GM06990 (cell line): ENCODE measurements at regions not wholly inside any gene's neighbourhood (a gene's known extent, or its start where the extent isn't known, plus 50 kb on each side); places are given as distances from the start of the nearest gene placed in this dataset.

Experiments
- DNase-seq: peaks from one replicate; pipeline ENCODE4 v3.0.0-alpha.2; 2011; ENCODE audit not compliant: insufficient read length; ENCODE audit errors: extremely low read depth
- H3K27me3 ChIP-seq: replicated peaks from 2 replicates; pipeline ENCODE4 v1.6.0; 2011; ENCODE audit warnings: low read length; ENCODE audit not compliant: control insufficient read depth, insufficient read depth
- H3K36me3 ChIP-seq: 2 replicates; pipeline ENCODE4 v1.5.1; 2011; ENCODE audit warnings: low read length; ENCODE audit not compliant: control insufficient read depth, insufficient read depth
- H3K4me3 ChIP-seq: replicated peaks from 2 replicates; pipeline ENCODE4 v1.5.1; 2011; ENCODE audit warnings: low read depth, mild to moderate bottlenecking, control low read depth, low read length
- TF ChIP-seq, protein P1 (sequence below): IDR thresholded peaks from 2 replicates; pipeline ENCODE4 v1.5.1; 2011; ENCODE audit warnings: low read length, control low read depth, mild to moderate bottlenecking, inconsistent platforms; ENCODE audit not compliant: insufficient read depth, poor library complexity, severe bottlenecking

DNA sequence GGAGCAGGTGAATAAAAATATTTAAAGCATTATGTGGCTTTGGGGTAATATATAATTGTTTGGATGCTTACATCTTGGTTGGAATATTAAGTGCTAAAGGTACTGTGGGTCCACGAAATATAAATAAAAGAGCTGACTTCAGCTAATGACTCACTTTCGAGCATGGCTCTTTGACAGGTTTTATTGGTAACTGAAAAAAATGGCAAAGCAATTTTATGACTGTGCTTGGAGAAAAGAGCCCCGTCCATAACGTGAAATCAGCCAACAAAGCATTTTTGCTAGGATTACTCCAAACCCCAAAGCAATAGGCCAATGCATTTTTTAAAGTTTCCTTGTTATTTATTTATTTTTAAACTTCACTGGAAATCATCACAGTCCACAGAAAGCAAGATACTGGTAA, 397.2 kb upstream of the CDH19 start:
- no peak overlapping the region for H3K4me3 ChIP-seq
- no peaks in the 10 kb centered on the region for H3K36me3 ChIP-seq
- TF ChIP-seq, protein P1, sequence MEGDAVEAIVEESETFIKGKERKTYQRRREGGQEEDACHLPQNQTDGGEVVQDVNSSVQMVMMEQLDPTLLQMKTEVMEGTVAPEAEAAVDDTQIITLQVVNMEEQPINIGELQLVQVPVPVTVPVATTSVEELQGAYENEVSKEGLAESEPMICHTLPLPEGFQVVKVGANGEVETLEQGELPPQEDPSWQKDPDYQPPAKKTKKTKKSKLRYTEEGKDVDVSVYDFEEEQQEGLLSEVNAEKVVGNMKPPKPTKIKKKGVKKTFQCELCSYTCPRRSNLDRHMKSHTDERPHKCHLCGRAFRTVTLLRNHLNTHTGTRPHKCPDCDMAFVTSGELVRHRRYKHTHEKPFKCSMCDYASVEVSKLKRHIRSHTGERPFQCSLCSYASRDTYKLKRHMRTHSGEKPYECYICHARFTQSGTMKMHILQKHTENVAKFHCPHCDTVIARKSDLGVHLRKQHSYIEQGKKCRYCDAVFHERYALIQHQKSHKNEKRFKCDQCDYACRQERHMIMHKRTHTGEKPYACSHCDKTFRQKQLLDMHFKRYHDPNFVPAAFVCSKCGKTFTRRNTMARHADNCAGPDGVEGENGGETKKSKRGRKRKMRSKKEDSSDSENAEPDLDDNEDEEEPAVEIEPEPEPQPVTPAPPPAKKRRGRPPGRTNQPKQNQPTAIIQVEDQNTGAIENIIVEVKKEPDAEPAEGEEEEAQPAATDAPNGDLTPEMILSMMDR, result no peak
- no peaks in the 10 kb centered on the region for H3K27me3 ChIP-seq
- no peak for DNase-seq

DNA sequence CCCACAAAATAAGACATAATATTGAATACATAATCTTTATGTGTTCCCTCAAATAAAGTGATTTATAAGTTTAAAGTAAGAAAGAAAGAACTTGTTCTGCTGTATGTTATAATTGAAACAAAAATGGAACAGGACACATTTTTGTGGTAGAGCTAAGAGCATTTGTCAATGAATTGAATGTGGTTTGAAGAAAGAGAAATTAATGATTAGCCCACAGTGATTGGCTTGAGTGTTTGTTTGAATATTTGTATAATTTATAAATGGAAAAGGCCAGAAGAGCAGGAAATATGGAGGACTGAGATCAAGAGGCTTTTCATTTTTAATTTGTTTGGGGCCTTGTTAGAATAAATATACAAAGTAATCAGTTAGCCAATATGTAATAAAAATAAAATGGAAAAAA, 395.1 kb upstream of the CDH19 start:
- TF ChIP-seq, protein P1, result no peak
- Histone ChIP-seq H3K4me3 (no peak overlapping the region), H3K27me3 (no peaks in the 10 kb centered on the region), H3K36me3 (no peaks in the 10 kb centered on the region)
- no peak for DNase-seq

DNA sequence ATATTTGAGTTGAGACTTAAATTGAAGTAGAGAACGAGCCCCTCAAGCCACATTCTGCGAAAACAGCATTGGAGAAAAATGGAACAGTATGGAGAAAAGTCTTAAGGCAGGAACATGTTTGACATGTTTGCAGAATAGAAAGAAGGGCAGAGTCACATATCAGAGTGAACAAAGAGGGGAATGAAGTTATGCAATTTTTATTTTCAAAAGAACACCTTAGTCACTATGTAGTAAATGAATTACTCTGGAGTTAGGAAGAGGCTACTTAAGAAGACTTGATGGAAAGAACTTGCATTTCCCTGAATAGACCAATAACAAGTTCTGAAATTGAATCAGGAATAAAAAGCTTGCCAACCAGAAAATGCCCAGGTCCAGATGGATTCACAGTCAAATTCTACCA, 391.4 kb upstream of the CDH19 start:
- Histone ChIP-seq H3K4me3 (no peak overlapping the region), H3K27me3 (no peaks in the 10 kb centered on the region), H3K36me3 (no peaks in the 10 kb centered on the region)
- no peak for DNase-seq
- TF ChIP-seq, protein P1, result no peak

DNA sequence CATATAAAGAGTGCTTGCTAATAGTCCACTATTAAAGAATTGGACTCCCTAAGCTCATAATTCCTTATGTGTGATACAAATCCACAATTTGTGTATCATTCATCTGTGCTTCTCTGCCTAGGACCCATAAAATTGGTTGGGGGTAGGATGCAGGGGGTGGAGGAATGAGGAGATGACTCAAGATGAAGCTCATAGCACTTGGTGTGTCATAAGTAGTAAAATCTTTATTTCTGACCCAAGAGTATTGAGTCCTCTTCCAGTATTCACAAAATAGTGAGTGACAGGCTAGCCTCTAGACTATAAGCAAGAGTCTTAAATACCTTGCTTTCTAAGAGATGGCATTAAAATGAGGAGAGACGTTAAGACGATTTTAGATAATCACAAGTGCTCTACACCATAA, 390.9 kb upstream of the CDH19 start:
- TF ChIP-seq, protein P1, result no peak
- H3K36me3 ChIP-seq, result no peaks in the 10 kb centered on the region
- no peaks in the 10 kb centered on the region for H3K27me3 ChIP-seq
- no peak for DNase-seq
- no peak overlapping the region for H3K4me3 ChIP-seq

DNA sequence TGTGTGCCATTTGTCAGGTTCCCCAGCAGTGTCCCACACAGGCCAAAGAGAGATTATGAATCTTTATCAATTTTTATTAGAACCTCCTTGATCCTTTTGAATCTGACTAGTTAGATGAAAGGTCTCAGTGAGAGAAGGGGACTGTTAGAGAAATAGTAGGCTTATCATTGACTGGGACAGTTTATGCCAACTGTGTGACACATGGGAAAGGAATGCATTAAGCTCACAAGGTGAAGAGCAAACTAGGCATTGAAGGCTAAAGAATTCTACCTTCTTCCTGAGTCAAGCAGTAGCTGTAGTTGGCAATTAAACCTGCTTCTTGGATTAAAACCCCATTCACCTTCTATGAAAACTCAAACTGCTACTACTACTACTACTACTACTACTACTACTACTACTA, 389.6 kb upstream of the CDH19 start:
- H3K4me3 ChIP-seq, result no peak overlapping the region
- H3K36me3 ChIP-seq, result no peaks in the 10 kb centered on the region
- DNase-seq, result no peak
- no peaks in the 10 kb centered on the region for H3K27me3 ChIP-seq
- TF ChIP-seq, protein P1, result no peak

DNA sequence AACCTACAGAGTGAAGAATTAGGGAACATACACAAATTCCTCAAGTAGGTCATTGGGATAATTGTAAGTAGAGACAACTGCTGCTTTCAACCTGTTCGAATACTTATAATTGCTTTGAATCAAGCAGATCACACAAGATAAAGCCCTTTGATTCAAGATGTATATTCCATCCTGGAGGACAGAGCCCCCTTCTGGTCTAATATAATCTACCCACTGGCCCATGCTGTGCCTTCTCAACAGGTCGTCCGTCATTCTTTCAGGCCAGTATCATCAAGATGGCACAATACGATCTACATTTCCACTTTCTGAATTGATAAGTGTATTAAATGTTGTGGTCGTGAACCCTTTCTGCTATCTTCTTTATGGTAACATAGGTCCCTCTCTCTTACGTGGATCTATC, 387.0 kb upstream of the CDH19 start:
- TF ChIP-seq, protein P1, result no peak
- Histone ChIP-seq H3K4me3 (no peak overlapping the region), H3K27me3 (no peaks in the 10 kb centered on the region), H3K36me3 (no peaks in the 10 kb centered on the region)
- DNase-seq, result no peak
